ENCODE measurements at regions not wholly inside any gene's neighbourhood (a gene's known extent, or its start where the extent isn't known, plus 50 kb on each side); places are given as distances from the start of the nearest gene placed in this dataset.

GRCh38 chr5:84642795-84643194 lies 258.1 kb upstream of the EDIL3 start:
- Histone ChIP-seq H3K36me3 (no peaks in the 10 kb centered on the region), H3K4me1 (no peaks in the 10 kb centered on the region), H3K27me3 (no peaks in the 10 kb centered on the region), H3K27ac (no peak overlapping the region), H3K4me3 (no peak overlapping the region), H3K9me3 (no peaks in the 10 kb centered on the region)
- no peak for TF ChIP-seq CTCF (IDR thresholded peaks at IDR 0.05)
- DNase-seq (ENCODE audit: low spot score): no peak

GRCh38 chr5:84642324-84642723 lies 257.6 kb upstream of the EDIL3 start:
- Histone ChIP-seq H3K36me3 (no peaks in the 10 kb centered on the region), H3K27ac (no peak overlapping the region), H3K4me3 (no peak overlapping the region), H3K9me3 (no peaks in the 10 kb centered on the region), H3K4me1 (no peaks in the 10 kb centered on the region), H3K27me3 (no peaks in the 10 kb centered on the region)
- DNase-seq (ENCODE audit: low spot score): no peak
- no peak for TF ChIP-seq CTCF (IDR thresholded peaks at IDR 0.05)

GRCh38 chr5:84637662-84638375 lies 253.1 kb upstream of the EDIL3 start:
- no peaks in the 10 kb centered on the region for H3K27me3 ChIP-seq
- no peak overlapping the region for H3K27ac ChIP-seq
- no peak for TF ChIP-seq CTCF (IDR thresholded peaks at IDR 0.05)
- H3K4me1 ChIP-seq: no peaks in the 10 kb centered on the region
- no peaks in the 10 kb centered on the region for H3K36me3 ChIP-seq
- no peak overlapping the region for H3K4me3 ChIP-seq
- H3K9me3 ChIP-seq: no peaks in the 10 kb centered on the region
- DNase-seq (ENCODE audit: low spot score): no peak

GRCh38 chr5:84635235-84636055 lies 250.8 kb upstream of the EDIL3 start:
- DNase-seq (ENCODE audit: low spot score): no peak
- H3K4me1 ChIP-seq: no peaks in the 10 kb centered on the region
- no peaks in the 10 kb centered on the region for H3K27me3 ChIP-seq
- no peak overlapping the region for H3K27ac ChIP-seq
- H3K4me3 ChIP-seq: no peak overlapping the region
- no peaks in the 10 kb centered on the region for H3K36me3 ChIP-seq
- H3K9me3 ChIP-seq: no peaks in the 10 kb centered on the region
- TF ChIP-seq CTCF (IDR thresholded peaks at IDR 0.05): no peak

- DNase-seq (ENCODE audit: low spot score): no peak
- no peak for TF ChIP-seq CTCF (IDR thresholded peaks at IDR 0.05)
- H3K9me3 ChIP-seq: no peaks in the 10 kb centered on the region
- no peaks in the 10 kb centered on the region for H3K4me1 ChIP-seq
- H3K27me3 ChIP-seq: no peaks in the 10 kb centered on the region
- H3K4me3 ChIP-seq: no peak overlapping the region
- no peaks in the 10 kb centered on the region for H3K36me3 ChIP-seq
- no peak overlapping the region for H3K27ac ChIP-seq
Observed at GRCh38 chr5:84634256-84634655, 249.6 kb upstream of the EDIL3 start.

Data from right atrium auricular region (tissue), 2 donors.